ENCODE measurements at regions not wholly inside any gene's neighbourhood (a gene's known extent, or its start where the extent isn't known, plus 50 kb on each side); places are given as distances from the start of the nearest gene placed in this dataset.

- DNase-seq (ENCODE audit: low read depth, low spot score) = no peak
Measured at GRCh38 chr13:84896128-84896527, 903.1 kb downstream of the SLITRK6 start.

GRCh38 chr13:84894749-84895148, 904.5 kb downstream of the SLITRK6 start:
- no peak for DNase-seq (ENCODE audit: low read depth, low spot score)

- no peak for DNase-seq (ENCODE audit: low read depth, low spot score)
Measured at GRCh38 chr13:84885868-84886267, 913.4 kb downstream of the SLITRK6 start.

- DNase-seq (ENCODE audit: low read depth, low spot score) = no peak
Measured at GRCh38 chr13:84873951-84874350, 925.3 kb downstream of the SLITRK6 start.

- DNase-seq (ENCODE audit: low read depth, low spot score) = no peak
Measured at GRCh38 chr13:84870190-84870589, 929.0 kb downstream of the SLITRK6 start.

GRCh38 chr13:84867246-84867645, 932.0 kb downstream of the SLITRK6 start:
- DNase-seq (ENCODE audit: low read depth, low spot score) = no peak

- DNase-seq (ENCODE audit: low read depth, low spot score) = no peak
Measured at GRCh38 chr13:84865783-84866221, 933.4 kb downstream of the SLITRK6 start.

GRCh38 chr13:84864341-84864740, 934.9 kb downstream of the SLITRK6 start:
- no peak for DNase-seq (ENCODE audit: low read depth, low spot score)

- no peak for DNase-seq (ENCODE audit: low read depth, low spot score)
Measured at GRCh38 chr13:84847107-84847506, 952.1 kb downstream of the SLITRK6 start.

GRCh38 chr13:84845907-84846619, 953.2 kb downstream of the SLITRK6 start:
- DNase-seq (ENCODE audit: low read depth, low spot score) = no peak

GRCh38 chr13:84844473-84844872, 954.7 kb downstream of the SLITRK6 start:
- no peak for DNase-seq (ENCODE audit: low read depth, low spot score)

GRCh38 chr13:84843368-84843767, 955.9 kb downstream of the SLITRK6 start:
- DNase-seq (ENCODE audit: low read depth, low spot score) = no peak

GRCh38 chr13:84834201-84834600, 951.9 kb upstream of the SLITRK1 start:
- no peak for DNase-seq (ENCODE audit: low read depth, low spot score)

- no peak for DNase-seq (ENCODE audit: low read depth, low spot score)
Measured at GRCh38 chr13:84831666-84832657, 949.7 kb upstream of the SLITRK1 start.

GRCh38 chr13:84823528-84823927, 941.3 kb upstream of the SLITRK1 start:
- no peak for DNase-seq (ENCODE audit: low read depth, low spot score)

GRCh38 chr13:84821261-84821660, 939.0 kb upstream of the SLITRK1 start:
- no peak for DNase-seq (ENCODE audit: low read depth, low spot score)

GRCh38 chr13:84816567-84817105, 934.4 kb upstream of the SLITRK1 start:
- no peak for DNase-seq (ENCODE audit: low read depth, low spot score)

- DNase-seq (ENCODE audit: low read depth, low spot score) = no peak
Measured at GRCh38 chr13:84812789-84813188, 930.5 kb upstream of the SLITRK1 start.

GRCh38 chr13:84812078-84812477, 929.8 kb upstream of the SLITRK1 start:
- DNase-seq (ENCODE audit: low read depth, low spot score) = no peak

- no peak for DNase-seq (ENCODE audit: low read depth, low spot score)
Measured at GRCh38 chr13:84810781-84811180, 928.5 kb upstream of the SLITRK1 start.

- no peak for DNase-seq (ENCODE audit: low read depth, low spot score)
Measured at GRCh38 chr13:84802073-84802472, 919.8 kb upstream of the SLITRK1 start.

- DNase-seq (ENCODE audit: low read depth, low spot score) = no peak
Measured at GRCh38 chr13:84784443-84785153, 902.3 kb upstream of the SLITRK1 start.

Data from iPS DF 19.7 (cell line).